OCI-LY3 (cell line): ENCODE measurements at regions not wholly inside any gene's neighbourhood (a gene's known extent, or its start where the extent isn't known, plus 50 kb on each side); places are given as distances from the start of the nearest gene placed in this dataset.

Experiments
- CTCF ChIP-seq: fragments of 200-600, 300-600 bp; sonication (generic); IDR thresholded peaks from 2 replicates; pipeline ENCODE4 v1.5.1; 2014; ENCODE audit warnings: antibody characterized with exemption, low read length, low read depth
- EZH2phosphoT487 ChIP-seq: fragments of 200-600 bp; shearing (Covaris generic); IDR thresholded peaks from 2 replicates; pipeline ENCODE4 v1.6.1; 2018; ENCODE audit warnings: antibody characterized with exemption, mixed run types, low read depth

GRCh38 chr10:33708561-33708960, 374.1 kb upstream of the NRP1 start:
- TF ChIP-seq CTCF (no peak), EZH2phosphoT487 (no peak)
